IMR-90 (cell line): ENCODE measurements at regions not wholly inside any gene's neighbourhood (a gene's known extent, or its start where the extent isn't known, plus 50 kb on each side); places are given as distances from the start of the nearest gene placed in this dataset.

Source experiments
- BHLHE40 ChIP-seq: fragments of 150-350 bp; IDR thresholded peaks from 2 replicates; pipeline ENCODE4 v1.6.1; 2016; ENCODE audit warnings: mild to moderate bottlenecking, low read depth, low read length
- CHD1 ChIP-seq: IDR thresholded peaks from 2 replicates; pipeline ENCODE4 v1.6.1; 2012; ENCODE audit warnings: low read depth, low read length, improper control_type of control experiment
- CTCF ChIP-seq: conservative IDR thresholded peaks from 2 replicates; pipeline ENCODE4 v1.5.1; 2012; ENCODE audit warnings: mild to moderate bottlenecking, low read depth, low read length, improper control_type of control experiment
- ELK1 ChIP-seq: fragments of 150-350 bp; IDR thresholded peaks from 2 replicates; pipeline ENCODE4 v1.6.1; 2016; ENCODE audit warnings: low read depth, mild to moderate bottlenecking, low read length, moderate library complexity, borderline replicate concordance
- MAZ ChIP-seq: IDR thresholded peaks from 2 replicates; pipeline ENCODE4 v1.6.1; 2012; ENCODE audit warnings: low read depth, mild to moderate bottlenecking, low read length, improper control_type of control experiment, moderate library complexity, borderline replicate concordance
- MXI1 ChIP-seq: IDR thresholded peaks from 2 replicates; pipeline ENCODE4 v1.6.1; 2012; ENCODE audit warnings: low read depth, mild to moderate bottlenecking, low read length, moderate library complexity, borderline replicate concordance
- POLR2A ChIP-seq: IDR thresholded peaks from 2 replicates; pipeline ENCODE4 v1.6.1; 2012; ENCODE audit warnings: mild to moderate bottlenecking, low read depth, low read length
- RAD21 ChIP-seq: IDR thresholded peaks from 2 replicates; pipeline ENCODE4 v1.6.1; 2012; ENCODE audit warnings: low read length, improper control_type of control experiment
- RCOR1 ChIP-seq: IDR thresholded peaks from 2 replicates; pipeline ENCODE4 v1.6.1; 2012; ENCODE audit warnings: mild to moderate bottlenecking, low read length, improper control_type of control experiment; ENCODE audit not compliant: insufficient replicate concordance
- RFX5 ChIP-seq: IDR thresholded peaks from 2 replicates; pipeline ENCODE4 v1.8.0; 2012; ENCODE audit warnings: low read depth, mild to moderate bottlenecking, low read length, moderate library complexity
- USF2 ChIP-seq: fragments of 150-350 bp; IDR thresholded peaks from 2 replicates; pipeline ENCODE4 v1.6.1; 2017; ENCODE audit warnings: mild to moderate bottlenecking, antibody characterized with exemption, low read length, low read depth

- TF ChIP-seq POLR2A = no peak
- TF ChIP-seq CTCF = no peak
- no peak for TF ChIP-seq RFX5
- no peak for TF ChIP-seq RAD21
- TF ChIP-seq BHLHE40 = no peak
- TF ChIP-seq RCOR1 = no peak
- no peak for TF ChIP-seq CHD1
- TF ChIP-seq USF2 = no peak
- no peak for TF ChIP-seq MAZ
- no peak for TF ChIP-seq ELK1
- no peak for TF ChIP-seq MXI1
Observed at GRCh38 chr2:219951099-219951498, 323.7 kb downstream of the SLC4A3 start.
